Thyroid gland (tissue), 4 donors: ENCODE measurements at regions not wholly inside any gene's neighbourhood (a gene's known extent, or its start where the extent isn't known, plus 50 kb on each side); places are given as distances from the start of the nearest gene placed in this dataset.

Source experiments
- POLR2A ChIP-seq, 2 donors: fragments of 450-650 bp; IDR thresholded peaks; one replicate each; pipeline ENCODE4 v1.6.1; 2017; ENCODE audit warnings: antibody characterized with exemption in 2 of 2, mild to moderate bottlenecking in 2 of 2, moderate library complexity in 1 of 2
- TF ChIP-seq, protein P1 (sequence below), 6 experiments: fragments of 200-600 bp in 3 of 6; fragments of 450-650 bp in 3 of 6; sonication (generic) in 3 of 6; IDR thresholded peaks; one replicate each; pipeline ENCODE4 v1.5.1; 2016 to 2019; ENCODE audit warnings: antibody characterized with exemption in 6 of 6, mild to moderate bottlenecking in 2 of 6, inconsistent platforms in 1 of 6, moderate library complexity in 1 of 6

DNA sequence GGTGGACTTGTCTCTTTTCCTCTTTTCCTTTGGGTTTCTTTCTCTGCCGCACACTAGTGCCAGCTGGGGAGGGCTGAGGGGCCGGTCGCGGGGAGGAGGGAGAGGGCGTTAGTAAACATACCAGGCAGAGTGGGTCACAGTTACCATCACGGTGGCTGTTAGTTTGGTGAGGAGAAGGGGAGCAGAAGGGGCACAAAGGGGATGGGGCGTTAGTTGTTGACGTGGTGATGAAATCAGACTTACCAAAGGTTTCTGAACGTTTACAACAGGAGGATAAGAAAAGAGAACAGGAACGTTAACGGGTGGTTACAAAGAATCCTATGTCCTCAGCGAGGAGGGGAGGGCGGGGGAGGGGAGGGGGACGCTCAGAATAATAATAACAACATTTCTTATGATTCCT lies 77.9 kb downstream of the PTPRS start:
- TF ChIP-seq, protein P1, sequence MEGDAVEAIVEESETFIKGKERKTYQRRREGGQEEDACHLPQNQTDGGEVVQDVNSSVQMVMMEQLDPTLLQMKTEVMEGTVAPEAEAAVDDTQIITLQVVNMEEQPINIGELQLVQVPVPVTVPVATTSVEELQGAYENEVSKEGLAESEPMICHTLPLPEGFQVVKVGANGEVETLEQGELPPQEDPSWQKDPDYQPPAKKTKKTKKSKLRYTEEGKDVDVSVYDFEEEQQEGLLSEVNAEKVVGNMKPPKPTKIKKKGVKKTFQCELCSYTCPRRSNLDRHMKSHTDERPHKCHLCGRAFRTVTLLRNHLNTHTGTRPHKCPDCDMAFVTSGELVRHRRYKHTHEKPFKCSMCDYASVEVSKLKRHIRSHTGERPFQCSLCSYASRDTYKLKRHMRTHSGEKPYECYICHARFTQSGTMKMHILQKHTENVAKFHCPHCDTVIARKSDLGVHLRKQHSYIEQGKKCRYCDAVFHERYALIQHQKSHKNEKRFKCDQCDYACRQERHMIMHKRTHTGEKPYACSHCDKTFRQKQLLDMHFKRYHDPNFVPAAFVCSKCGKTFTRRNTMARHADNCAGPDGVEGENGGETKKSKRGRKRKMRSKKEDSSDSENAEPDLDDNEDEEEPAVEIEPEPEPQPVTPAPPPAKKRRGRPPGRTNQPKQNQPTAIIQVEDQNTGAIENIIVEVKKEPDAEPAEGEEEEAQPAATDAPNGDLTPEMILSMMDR (IDR thresholded peaks at IDR 0.05): no peak
- no peak for TF ChIP-seq POLR2A (IDR thresholded peaks at IDR 0.05)
